Fibroblast of lung (primary cell): ENCODE measurements at regions not wholly inside any gene's neighbourhood (a gene's known extent, or its start where the extent isn't known, plus 50 kb on each side); places are given as distances from the start of the nearest gene placed in this dataset.

ENCODE experiments used
- CTCF ChIP-seq, 2 donors: IDR thresholded peaks in 1 of 2; conservative IDR thresholded peaks in 1 of 2; 1 replicate in 1 of 2; 2 replicates in 1 of 2; pipeline ENCODE4 v1.5.1; 2011 to 2012; ENCODE audit warnings: low read length in 2 of 2, control low read depth in 1 of 2, inconsistent platforms in 1 of 2, low read depth in 1 of 2, mild to moderate bottlenecking in 1 of 2
- EZH2 ChIP-seq: IDR thresholded peaks from 2 replicates; pipeline ENCODE4 v1.5.1; 2012; ENCODE audit warnings: low read length, control low read depth, mild to moderate bottlenecking; ENCODE audit errors: missing control alignments

GRCh38 chr13:62092536-62092935 lies 676.9 kb upstream of the PCDH20 start:
- TF ChIP-seq CTCF (conservative IDR thresholded peaks at IDR 0.05 in 1 of 2, IDR thresholded peaks at IDR 0.05 in 1 of 2; ENCODE audit: low read depth in 1 of 2, low read length in 2 of 2): no peak
- no peak for TF ChIP-seq EZH2
